Lung microvascular endothelial cell (primary cell): ENCODE measurements at regions not wholly inside any gene's neighbourhood (a gene's known extent, or its start where the extent isn't known, plus 50 kb on each side); places are given as distances from the start of the nearest gene placed in this dataset.
A peak's percentile ranks its signal among the peaks of the same experiment; 100 is the strongest.
"Not testable (repeated sequence)": the region's sequence is repeated elsewhere in the genome, so short reads cannot be mapped to it uniquely, and the experiment has no call there.

Experiments
- DNase-seq, 2 donors: peaks; one replicate each; pipeline versions ENCODE4 v3.0.0 to v3.0.0-alpha.2; 2010; ENCODE audit warnings: low read depth in 2 of 2

- not testable (repeated sequence) for DNase-seq
Measured at GRCh38 chr2:111422562-111422961, 301.8 kb downstream of the BCL2L11 start.

GRCh38 chr2:111423184-111423583, 302.5 kb downstream of the BCL2L11 start:
- DNase-seq = not testable (repeated sequence)

GRCh38 chr2:111424176-111424575, 303.5 kb downstream of the BCL2L11 start:
- not testable (repeated sequence) for DNase-seq

GRCh38 chr2:111424851-111425309, 304.2 kb downstream of the BCL2L11 start:
- peak in 1 of 2 donors; percentile 28 for DNase-seq

- not testable (repeated sequence) for DNase-seq
Measured at GRCh38 chr2:111425789-111426201, 305.1 kb downstream of the BCL2L11 start.

- DNase-seq = not testable (repeated sequence)
Measured at GRCh38 chr2:111427346-111427745, 306.6 kb downstream of the BCL2L11 start.

GRCh38 chr2:111428915-111429314, 308.2 kb downstream of the BCL2L11 start:
- not testable (repeated sequence) for DNase-seq

- DNase-seq = peak in 1 of 2 donors; percentile 29
Measured at GRCh38 chr2:111429353-111429752, 308.6 kb downstream of the BCL2L11 start.

- not testable (repeated sequence) for DNase-seq
Measured at GRCh38 chr2:111430817-111431661, 310.3 kb downstream of the BCL2L11 start.

GRCh38 chr2:111432423-111432822, 311.7 kb downstream of the BCL2L11 start:
- not testable (repeated sequence) for DNase-seq

GRCh38 chr2:111432916-111433499, 312.3 kb downstream of the BCL2L11 start:
- not testable (repeated sequence) for DNase-seq

- peak in 1 of 2 donors; percentile 20 for DNase-seq
Measured at GRCh38 chr2:111433892-111434607, 313.3 kb downstream of the BCL2L11 start.

- not testable (repeated sequence) for DNase-seq
Measured at GRCh38 chr2:111434608-111434939, 313.9 kb downstream of the BCL2L11 start.

GRCh38 chr2:111435553-111436310, 315.0 kb downstream of the BCL2L11 start:
- not testable (repeated sequence) for DNase-seq

GRCh38 chr2:111436411-111436810, 315.7 kb downstream of the BCL2L11 start:
- DNase-seq = not testable (repeated sequence)

- not testable (repeated sequence) for DNase-seq
Measured at GRCh38 chr2:111437288-111437990, 316.7 kb downstream of the BCL2L11 start.

- not testable (repeated sequence) for DNase-seq
Measured at GRCh38 chr2:111438161-111438560, 317.4 kb downstream of the BCL2L11 start.

GRCh38 chr2:111439237-111439636, 318.5 kb downstream of the BCL2L11 start:
- DNase-seq = not testable (repeated sequence)

- DNase-seq = not testable (repeated sequence)
Measured at GRCh38 chr2:111441614-111442013, 320.9 kb downstream of the BCL2L11 start.

GRCh38 chr2:111442767-111443454, 322.2 kb downstream of the BCL2L11 start:
- DNase-seq = not testable (repeated sequence)
